MM.1S (cell line): ENCODE measurements at regions not wholly inside any gene's neighbourhood (a gene's known extent, or its start where the extent isn't known, plus 50 kb on each side); places are given as distances from the start of the nearest gene placed in this dataset.

Experiments used
- DNase-seq: peaks from one replicate; pipeline ENCODE4 v3.0.0-alpha.2; 2015
- H2AFZ ChIP-seq: fragments of 300-600 bp; sonication (generic); 2 replicates; pipeline ENCODE4 v1.6.0; 2016; ENCODE audit warnings: antibody characterized with exemption, low read length
- H3F3A ChIP-seq: fragments of 300-600 bp; sonication (generic); 2 replicates; pipeline ENCODE4 v1.6.1; 2016; ENCODE audit warnings: mild to moderate bottlenecking, antibody characterized with exemption, low read length, moderate library complexity, mixed read lengths; ENCODE audit not compliant: insufficient read depth
- H3K27ac ChIP-seq: fragments of 300-600 bp; sonication (generic); 2 replicates; pipeline ENCODE4 v1.5.1; 2016; ENCODE audit warnings: mild to moderate bottlenecking, low read length
- H3K27me3 ChIP-seq: fragments of 300-600 bp; sonication (generic); replicated peaks from 2 replicates; pipeline ENCODE4 v1.6.0; 2016; ENCODE audit warnings: low read length; ENCODE audit not compliant: insufficient read depth
- H3K36me3 ChIP-seq: fragments of 300-600 bp; sonication (generic); replicated peaks from 2 replicates; pipeline ENCODE4 v1.6.1; 2016; ENCODE audit warnings: mild to moderate bottlenecking, low read length, mixed read lengths; ENCODE audit not compliant: insufficient read depth
- H3K4me1 ChIP-seq: fragments of 300-600 bp; sonication (generic); 2 replicates; pipeline ENCODE4 v1.6.1; 2016; ENCODE audit warnings: low read length, mixed read lengths
- H3K4me2 ChIP-seq: fragments of 300-600 bp; sonication (generic); 2 replicates; pipeline ENCODE4 v1.6.0; 2016; ENCODE audit warnings: low read depth, low read length
- H3K4me3 ChIP-seq: fragments of 300-600 bp; sonication (generic); 2 replicates; pipeline ENCODE4 v1.5.1; 2016; ENCODE audit warnings: low read length, mixed read lengths
- H3K79me2 ChIP-seq: fragments of 300-600 bp; sonication (generic); 2 replicates; pipeline ENCODE4 v1.6.1; 2016; ENCODE audit warnings: mixed run types, low read length, mixed read lengths
- H3K9ac ChIP-seq: fragments of 300-600 bp; sonication (generic); 2 replicates; pipeline ENCODE4 v1.6.1; 2016; ENCODE audit warnings: low read length, mixed read lengths
- H3K9me2 ChIP-seq: fragments of 300-600 bp; sonication (generic); replicated peaks from 2 replicates; pipeline ENCODE4 v1.6.1; 2016; ENCODE audit warnings: mild to moderate bottlenecking, low read length, mixed read lengths; ENCODE audit not compliant: insufficient read depth
- H3K9me3 ChIP-seq: fragments of 300-600 bp; sonication (generic); replicated peaks from 2 replicates; pipeline ENCODE4 v1.6.1; 2016; ENCODE audit warnings: mild to moderate bottlenecking, low read length, mixed read lengths; ENCODE audit not compliant: insufficient read depth
- H4K20me1 ChIP-seq: fragments of 300-600 bp; sonication (generic); 2 replicates; pipeline ENCODE4 v1.6.1; 2016; ENCODE audit warnings: mild to moderate bottlenecking, low read length, moderate library complexity, mixed read lengths; ENCODE audit not compliant: insufficient read depth
- EZH2 ChIP-seq: fragments of 300-600 bp; sonication (generic); optimal IDR thresholded peaks from 2 replicates; pipeline ENCODE3; 2017; ENCODE audit warnings: low read depth, mild to moderate bottlenecking, antibody characterized with exemption, low read length, mixed read lengths
- EZH2phosphoT487 ChIP-seq: fragments of 300-600 bp; sonication (generic); IDR thresholded peaks from 2 replicates; pipeline ENCODE4 v1.6.1; 2018; ENCODE audit warnings: antibody characterized with exemption, low read length
- TF ChIP-seq, protein P1 (sequence below): fragments of 300-600 bp; sonication (generic); IDR thresholded peaks from 2 replicates; pipeline ENCODE4 v1.5.1; 2016; ENCODE audit warnings: antibody characterized with exemption, low read length, mixed read lengths

GRCh38 chr14:27929797-27930347 lies 836.7 kb upstream of the FOXG1 start:
- Histone ChIP-seq H3F3A (no peaks in the 10 kb centered on the region), H3K9me3 (no peaks in the 10 kb centered on the region), H3K79me2 (no peaks in the 10 kb centered on the region), H3K27me3 (no peaks in the 10 kb centered on the region), H3K4me3 (no peak overlapping the region), H3K4me1 (no peaks in the 10 kb centered on the region), H3K4me2 (no peak overlapping the region), H3K36me3 (no peaks in the 10 kb centered on the region), H4K20me1 (no peaks in the 10 kb centered on the region), H2AFZ (no peak overlapping the region), H3K27ac (no peak overlapping the region), H3K9ac (no peak overlapping the region), H3K9me2 (no peaks in the 10 kb centered on the region)
- TF ChIP-seq, protein P1, sequence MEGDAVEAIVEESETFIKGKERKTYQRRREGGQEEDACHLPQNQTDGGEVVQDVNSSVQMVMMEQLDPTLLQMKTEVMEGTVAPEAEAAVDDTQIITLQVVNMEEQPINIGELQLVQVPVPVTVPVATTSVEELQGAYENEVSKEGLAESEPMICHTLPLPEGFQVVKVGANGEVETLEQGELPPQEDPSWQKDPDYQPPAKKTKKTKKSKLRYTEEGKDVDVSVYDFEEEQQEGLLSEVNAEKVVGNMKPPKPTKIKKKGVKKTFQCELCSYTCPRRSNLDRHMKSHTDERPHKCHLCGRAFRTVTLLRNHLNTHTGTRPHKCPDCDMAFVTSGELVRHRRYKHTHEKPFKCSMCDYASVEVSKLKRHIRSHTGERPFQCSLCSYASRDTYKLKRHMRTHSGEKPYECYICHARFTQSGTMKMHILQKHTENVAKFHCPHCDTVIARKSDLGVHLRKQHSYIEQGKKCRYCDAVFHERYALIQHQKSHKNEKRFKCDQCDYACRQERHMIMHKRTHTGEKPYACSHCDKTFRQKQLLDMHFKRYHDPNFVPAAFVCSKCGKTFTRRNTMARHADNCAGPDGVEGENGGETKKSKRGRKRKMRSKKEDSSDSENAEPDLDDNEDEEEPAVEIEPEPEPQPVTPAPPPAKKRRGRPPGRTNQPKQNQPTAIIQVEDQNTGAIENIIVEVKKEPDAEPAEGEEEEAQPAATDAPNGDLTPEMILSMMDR = no peak
- TF ChIP-seq EZH2phosphoT487 (no peak), EZH2 (no peak)
- no peak for DNase-seq

DNA sequence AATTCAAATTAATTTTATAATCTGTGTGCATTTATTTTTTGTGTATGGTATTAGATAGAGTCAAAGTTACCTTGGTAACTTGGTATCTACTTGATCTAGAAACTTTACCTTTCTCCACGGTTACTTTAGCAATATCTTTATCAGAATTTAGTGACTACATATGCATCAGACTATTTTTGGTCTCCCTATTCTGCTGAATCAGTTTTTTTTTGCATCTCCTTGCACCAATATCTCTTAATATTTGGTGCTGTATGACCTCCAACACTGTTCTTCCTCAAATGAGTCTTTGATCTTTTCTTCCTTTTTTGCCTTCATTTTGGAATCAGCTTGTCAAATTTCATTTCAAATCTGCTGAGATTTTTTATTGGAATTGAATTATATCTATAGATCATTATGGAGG lies 828.2 kb upstream of the FOXG1 start:
- H3F3A ChIP-seq = no peaks in the 10 kb centered on the region
- H3K9me3 ChIP-seq = no peaks in the 10 kb centered on the region
- no peak overlapping the region for H2AFZ ChIP-seq
- no peaks in the 10 kb centered on the region for H3K4me1 ChIP-seq
- no peak overlapping the region for H3K27ac ChIP-seq
- no peak for DNase-seq
- no peaks in the 10 kb centered on the region for H3K36me3 ChIP-seq
- no peaks in the 10 kb centered on the region for H4K20me1 ChIP-seq
- H3K4me2 ChIP-seq = no peak overlapping the region
- TF ChIP-seq EZH2phosphoT487 (no peak), EZH2 (no peak)
- TF ChIP-seq, protein P1 = no peak
- no peaks in the 10 kb centered on the region for H3K9me2 ChIP-seq
- H3K4me3 ChIP-seq = no peak overlapping the region
- H3K9ac ChIP-seq = no peak overlapping the region
- H3K27me3 ChIP-seq = no peaks in the 10 kb centered on the region
- H3K79me2 ChIP-seq = no peaks in the 10 kb centered on the region

DNA sequence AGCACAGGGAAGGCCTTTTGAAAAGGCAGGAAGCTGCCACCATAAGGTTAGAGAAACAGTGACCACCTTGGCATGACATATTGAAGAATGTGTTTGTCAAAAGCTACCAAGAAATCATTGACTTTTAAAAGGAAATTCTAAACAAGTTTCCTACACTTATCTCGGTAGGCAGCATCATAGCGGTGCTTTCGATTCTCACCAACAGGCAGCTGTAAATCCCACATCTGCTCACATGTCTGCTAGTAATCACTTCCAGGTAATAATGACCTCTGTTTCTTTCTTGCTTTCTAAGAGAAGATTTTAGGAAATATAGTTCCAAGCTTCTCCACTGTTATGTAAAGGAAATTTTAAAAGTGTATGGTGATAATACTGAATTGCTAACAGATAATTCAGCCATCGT lies 821.1 kb upstream of the FOXG1 start:
- no peak overlapping the region for H3K27ac ChIP-seq
- H3K4me3 ChIP-seq = no peak overlapping the region
- no peaks in the 10 kb centered on the region for H4K20me1 ChIP-seq
- TF ChIP-seq, protein P1 = no peak
- TF ChIP-seq EZH2 (no peak), EZH2phosphoT487 (no peak)
- no peak overlapping the region for H2AFZ ChIP-seq
- H3K36me3 ChIP-seq = no peaks in the 10 kb centered on the region
- H3K4me1 ChIP-seq = no peaks in the 10 kb centered on the region
- H3K9me2 ChIP-seq = no peaks in the 10 kb centered on the region
- no peaks in the 10 kb centered on the region for H3K27me3 ChIP-seq
- H3K4me2 ChIP-seq = no peak overlapping the region
- no peak overlapping the region for H3K9ac ChIP-seq
- H3F3A ChIP-seq = no peaks in the 10 kb centered on the region
- no peaks in the 10 kb centered on the region for H3K9me3 ChIP-seq
- DNase-seq = peak; percentile 11
- no peaks in the 10 kb centered on the region for H3K79me2 ChIP-seq
